ENCODE measurements at regions not wholly inside any gene's neighbourhood (a gene's known extent, or its start where the extent isn't known, plus 50 kb on each side); places are given as distances from the start of the nearest gene placed in this dataset.

GRCh38 chr22:48873191-48873520 lies 954.5 kb downstream of the BRD1 start:
- H3K4me1 ChIP-seq (ENCODE audit: control insufficient read depth, insufficient read depth, low read length), result no peaks in the 10 kb centered on the region
- H3K36me3 ChIP-seq (ENCODE audit: control insufficient read depth in 2 of 2, insufficient read depth in 1 of 2, low read length in 2 of 2), result no peaks in the 10 kb centered on the region
- CTCF ChIA-PET, result no interaction called here
- H3K27ac ChIP-seq (ENCODE audit: extremely low read depth, low read depth, low read length), result no peak overlapping the region
- TF ChIP-seq, protein P1, sequence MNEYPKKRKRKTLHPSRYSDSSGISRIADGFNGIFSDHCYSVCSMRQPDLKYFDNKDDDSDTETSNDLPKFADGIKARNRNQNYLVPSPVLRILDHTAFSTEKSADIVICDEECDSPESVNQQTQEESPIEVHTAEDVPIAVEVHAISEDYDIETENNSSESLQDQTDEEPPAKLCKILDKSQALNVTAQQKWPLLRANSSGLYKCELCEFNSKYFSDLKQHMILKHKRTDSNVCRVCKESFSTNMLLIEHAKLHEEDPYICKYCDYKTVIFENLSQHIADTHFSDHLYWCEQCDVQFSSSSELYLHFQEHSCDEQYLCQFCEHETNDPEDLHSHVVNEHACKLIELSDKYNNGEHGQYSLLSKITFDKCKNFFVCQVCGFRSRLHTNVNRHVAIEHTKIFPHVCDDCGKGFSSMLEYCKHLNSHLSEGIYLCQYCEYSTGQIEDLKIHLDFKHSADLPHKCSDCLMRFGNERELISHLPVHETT (tag by site-specific recombination; IDR thresholded peaks at IDR 0.05), result no peak
- no peak for TF ChIP-seq ZNF621 (tag by site-specific recombination; IDR thresholded peaks at IDR 0.05)
- no peak for TF ChIP-seq ZNF133 (tag by site-specific recombination; IDR thresholded peaks at IDR 0.05)
- no peak for TF ChIP-seq ZNF121 (tag by site-specific recombination; IDR thresholded peaks at IDR 0.05)
- TF ChIP-seq ZNF146 (tag by site-specific recombination; IDR thresholded peaks at IDR 0.05), result no peak
- TF ChIP-seq, protein P2, sequence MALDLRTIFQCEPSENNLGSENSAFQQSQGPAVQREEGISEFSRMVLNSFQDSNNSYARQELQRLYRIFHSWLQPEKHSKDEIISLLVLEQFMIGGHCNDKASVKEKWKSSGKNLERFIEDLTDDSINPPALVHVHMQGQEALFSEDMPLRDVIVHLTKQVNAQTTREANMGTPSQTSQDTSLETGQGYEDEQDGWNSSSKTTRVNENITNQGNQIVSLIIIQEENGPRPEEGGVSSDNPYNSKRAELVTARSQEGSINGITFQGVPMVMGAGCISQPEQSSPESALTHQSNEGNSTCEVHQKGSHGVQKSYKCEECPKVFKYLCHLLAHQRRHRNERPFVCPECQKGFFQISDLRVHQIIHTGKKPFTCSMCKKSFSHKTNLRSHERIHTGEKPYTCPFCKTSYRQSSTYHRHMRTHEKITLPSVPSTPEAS (tag by site-specific recombination; IDR thresholded peaks at IDR 0.05), result no peak
- no peak for TF ChIP-seq ZNF366 (tag by site-specific recombination; conservative IDR thresholded peaks at IDR 0.05)
- no peak for TF ChIP-seq REST (tag by site-specific recombination; IDR thresholded peaks at IDR 0.05)
- no peak for TF ChIP-seq ZNF513 (tag by site-specific recombination; IDR thresholded peaks at IDR 0.05)
- TF ChIP-seq ZNF664 (tag by site-specific recombination; IDR thresholded peaks at IDR 0.05), result no peak
- no peak for TF ChIP-seq ZNF707 (tag by site-specific recombination; IDR thresholded peaks at IDR 0.05)
- no peak for TF ChIP-seq KLF10 (tag by site-specific recombination; IDR thresholded peaks at IDR 0.05)
- no peak for TF ChIP-seq ZBTB17 (tag by site-specific recombination; IDR thresholded peaks at IDR 0.05)
- no peak for TF ChIP-seq ZNF791 (tag by site-specific recombination; IDR thresholded peaks at IDR 0.05)
- POLR2A ChIA-PET, result no interaction called here
- H3K9me3 ChIP-seq (ENCODE audit: control insufficient read depth, insufficient read depth, low read depth, low read length), result no peaks in the 10 kb centered on the region
- no peak overlapping the region for H3K4me3 ChIP-seq (ENCODE audit: low read depth, low read length)

DNA sequence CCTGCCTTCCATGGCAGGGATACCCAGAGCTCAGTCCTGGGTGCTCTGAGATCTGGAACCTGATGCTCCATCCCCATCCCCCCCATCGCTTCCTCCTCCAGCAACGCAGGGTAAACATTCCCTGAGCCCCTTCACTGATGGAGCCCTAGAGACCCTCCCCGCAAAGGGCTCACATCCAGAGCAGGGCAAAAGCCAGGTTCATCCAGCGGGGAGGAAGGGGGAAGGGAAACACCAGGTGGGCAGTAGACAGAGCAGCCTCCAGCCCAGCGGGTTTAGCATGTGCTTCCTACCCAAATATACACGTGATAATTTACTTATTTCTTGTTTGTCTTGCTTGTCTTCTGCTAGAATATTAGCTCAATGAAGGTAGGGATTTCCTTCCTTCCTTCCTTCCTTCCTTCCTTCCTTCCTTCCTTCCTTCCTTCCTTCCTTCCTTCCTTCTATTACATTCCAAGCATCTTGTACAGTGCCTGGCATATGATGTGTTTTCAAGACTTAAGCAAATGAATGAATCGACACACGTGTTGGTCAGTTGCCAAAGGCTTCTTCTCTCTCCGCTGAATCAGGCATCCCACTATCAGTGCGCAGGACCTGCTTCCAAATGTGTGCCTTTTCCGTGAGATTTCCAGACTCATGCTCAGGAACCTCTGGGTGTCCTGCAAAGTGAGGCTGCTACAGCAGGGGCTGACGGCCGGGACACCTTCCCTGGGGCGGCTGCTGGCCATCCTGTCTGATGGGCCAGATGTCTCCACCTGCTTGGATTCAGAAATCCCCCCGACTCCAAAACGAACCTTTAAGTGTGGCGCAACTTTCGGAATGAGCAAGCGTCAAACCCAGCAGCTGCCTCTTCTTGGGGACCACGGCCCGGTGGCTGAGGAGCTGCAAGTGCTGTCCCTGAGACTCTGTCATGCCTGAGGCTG lies 955.1 kb downstream of the BRD1 start:
- TF ChIP-seq ZNF184 (tag by site-specific recombination; IDR thresholded peaks at IDR 0.05) (no peak), ZNF621 (tag by site-specific recombination; IDR thresholded peaks at IDR 0.05) (no peak), ZNF366 (tag by site-specific recombination; conservative IDR thresholded peaks at IDR 0.05) (no peak; the same call in 1 of the 2 replicates)
- CTCF ChIA-PET, result interaction anchor here (0.6 kb wide), 1 partner anchor 433 kb away, joined by 4 read pairs; no protein-coding TSS in a partner anchor
- H3K27ac ChIP-seq (ENCODE audit: extremely low read depth, low read depth, low read length), result no peak overlapping the region

More for the DNA sequence above, 955.1 kb downstream of the BRD1 start:
- POLR2A ChIA-PET, result no interaction called here
- Histone ChIP-seq H3K4me3 (ENCODE audit: low read depth, low read length) (no peak overlapping the region), H3K9me3 (ENCODE audit: control insufficient read depth, insufficient read depth, low read depth, low read length) (no peaks in the 10 kb centered on the region), H3K36me3 (ENCODE audit: control insufficient read depth in 2 of 2, insufficient read depth in 1 of 2, low read length in 2 of 2) (no peaks in the 10 kb centered on the region), H3K4me1 (ENCODE audit: control insufficient read depth, insufficient read depth, low read length) (no peaks in the 10 kb centered on the region)
